ENCODE measurements at regions not wholly inside any gene's neighbourhood (a gene's known extent, or its start where the extent isn't known, plus 50 kb on each side); places are given as distances from the start of the nearest gene placed in this dataset.
"Not testable (repeated sequence)": the region's sequence is repeated elsewhere in the genome, so short reads cannot be mapped to it uniquely, and the experiment has no call there.

- not testable (repeated sequence) for TF ChIP-seq CTCF, POLR2A (IDR thresholded peaks at IDR 0.05)
These were observed 154.6 kb upstream of the POGK start for GRCh38 chr1:166684669-166685068.
